Epithelial cell of proximal tubule (primary cell): ENCODE measurements at regions not wholly inside any gene's neighbourhood (a gene's known extent, or its start where the extent isn't known, plus 50 kb on each side); places are given as distances from the start of the nearest gene placed in this dataset.
"Not testable (repeated sequence)": the region's sequence is repeated elsewhere in the genome, so short reads cannot be mapped to it uniquely, and the experiment has no call there.

Experiments
- DNase-seq: peaks from one replicate; pipeline ENCODE4 v3.0.0-alpha.2; 2011; ENCODE audit warnings: low read depth
- H3K4me3 ChIP-seq: 2 replicates; pipeline ENCODE4 v1.5.1; 2011; ENCODE audit warnings: low read depth, mild to moderate bottlenecking, low read length
- TF ChIP-seq, protein P1 (sequence below): conservative IDR thresholded peaks from 2 replicates; pipeline ENCODE4 v1.5.1; 2012; ENCODE audit warnings: low read depth, mild to moderate bottlenecking, low read length

- DNase-seq, result no peak
- H3K4me3 ChIP-seq, result no peak overlapping the region
- TF ChIP-seq, protein P1, sequence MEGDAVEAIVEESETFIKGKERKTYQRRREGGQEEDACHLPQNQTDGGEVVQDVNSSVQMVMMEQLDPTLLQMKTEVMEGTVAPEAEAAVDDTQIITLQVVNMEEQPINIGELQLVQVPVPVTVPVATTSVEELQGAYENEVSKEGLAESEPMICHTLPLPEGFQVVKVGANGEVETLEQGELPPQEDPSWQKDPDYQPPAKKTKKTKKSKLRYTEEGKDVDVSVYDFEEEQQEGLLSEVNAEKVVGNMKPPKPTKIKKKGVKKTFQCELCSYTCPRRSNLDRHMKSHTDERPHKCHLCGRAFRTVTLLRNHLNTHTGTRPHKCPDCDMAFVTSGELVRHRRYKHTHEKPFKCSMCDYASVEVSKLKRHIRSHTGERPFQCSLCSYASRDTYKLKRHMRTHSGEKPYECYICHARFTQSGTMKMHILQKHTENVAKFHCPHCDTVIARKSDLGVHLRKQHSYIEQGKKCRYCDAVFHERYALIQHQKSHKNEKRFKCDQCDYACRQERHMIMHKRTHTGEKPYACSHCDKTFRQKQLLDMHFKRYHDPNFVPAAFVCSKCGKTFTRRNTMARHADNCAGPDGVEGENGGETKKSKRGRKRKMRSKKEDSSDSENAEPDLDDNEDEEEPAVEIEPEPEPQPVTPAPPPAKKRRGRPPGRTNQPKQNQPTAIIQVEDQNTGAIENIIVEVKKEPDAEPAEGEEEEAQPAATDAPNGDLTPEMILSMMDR, result no peak
Observed at GRCh38 chr14:83894568-83894967, 1635.4 kb upstream of the FLRT2 start.

- not testable (repeated sequence) for DNase-seq, H3K4me3 ChIP-seq
Observed at GRCh38 chr14:83898558-83898957, 1631.4 kb upstream of the FLRT2 start.

DNA sequence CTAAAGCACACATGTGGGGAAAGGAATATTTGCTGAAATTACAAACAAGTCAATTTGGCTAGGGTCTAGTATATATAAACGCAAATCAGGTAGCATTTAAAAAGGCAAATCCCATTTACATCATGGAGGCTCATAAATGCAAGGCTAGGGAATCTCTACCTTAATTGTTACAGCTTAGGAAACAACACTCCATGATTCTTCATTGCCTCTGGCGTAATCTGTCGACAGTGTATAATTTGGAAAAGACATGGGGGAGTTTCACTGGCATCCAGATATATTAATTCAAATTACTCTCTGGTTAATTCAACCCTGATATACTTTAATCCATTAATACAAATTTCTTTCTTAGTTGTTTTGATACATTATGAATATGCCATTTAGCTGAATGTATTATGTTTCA is 1630.2 kb upstream of the FLRT2 start:
- DNase-seq, result no peak
- TF ChIP-seq, protein P1, result no peak
- no peak overlapping the region for H3K4me3 ChIP-seq

DNA sequence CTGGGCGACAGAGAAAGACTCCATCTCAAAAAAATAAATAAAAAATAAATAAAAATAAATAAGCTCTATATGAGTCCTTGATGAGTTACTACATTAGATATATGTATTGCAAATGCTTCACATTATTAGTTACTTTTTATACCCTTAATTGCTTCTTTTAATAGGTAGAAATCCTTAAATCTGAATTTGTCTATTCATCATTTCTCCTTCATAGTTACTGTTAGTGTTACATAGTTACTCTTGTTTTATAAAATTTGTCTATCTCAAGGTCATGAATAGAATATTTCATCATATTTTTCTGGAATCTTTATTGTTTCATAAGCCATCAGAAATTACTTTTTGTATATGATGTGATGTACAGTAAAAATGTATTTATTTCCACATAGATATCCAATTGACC is 1624.8 kb upstream of the FLRT2 start:
- H3K4me3 ChIP-seq, result no peak overlapping the region
- DNase-seq, result no peak
- TF ChIP-seq, protein P1, result no peak

DNA sequence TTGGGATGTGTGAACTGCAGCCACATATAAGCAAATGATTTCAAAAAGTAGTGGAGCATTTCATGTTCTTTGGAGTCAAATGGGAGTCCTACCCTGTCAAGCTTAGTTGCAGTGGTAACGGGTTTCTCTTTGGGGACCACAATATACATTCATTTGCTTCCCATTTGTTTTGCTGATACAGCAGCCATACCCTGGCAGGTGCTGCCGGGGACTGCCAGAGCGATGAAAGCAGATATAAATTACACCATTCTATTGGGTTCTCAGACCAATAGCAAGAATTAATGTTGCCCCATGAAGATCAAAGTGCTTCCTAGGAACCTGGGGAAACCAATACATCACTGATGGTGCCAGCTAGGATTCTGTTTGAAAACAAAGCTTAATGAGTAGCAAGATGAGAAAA is 1621.5 kb upstream of the FLRT2 start:
- TF ChIP-seq, protein P1, result no peak
- H3K4me3 ChIP-seq, result no peak overlapping the region
- no peak for DNase-seq

DNA sequence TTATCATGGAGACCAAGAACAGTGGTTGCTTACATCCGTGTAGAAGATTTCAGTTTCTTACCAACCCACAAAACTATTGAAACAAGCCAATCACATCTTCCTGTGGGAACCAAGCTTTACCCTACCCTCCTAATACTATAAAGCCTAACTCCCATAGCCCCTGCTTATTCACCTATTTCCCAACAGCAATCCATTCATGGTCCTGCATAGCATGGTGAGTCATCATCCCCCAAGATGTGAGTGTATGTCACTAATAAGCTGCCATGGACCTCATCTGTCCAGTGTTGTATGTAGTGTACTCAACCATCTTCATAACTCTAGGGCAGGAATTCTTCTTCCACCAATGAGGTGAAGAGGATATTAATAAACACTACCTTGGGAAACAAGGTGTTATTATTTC is 1620.4 kb upstream of the FLRT2 start:
- H3K4me3 ChIP-seq, result no peak overlapping the region
- DNase-seq, result no peak
- TF ChIP-seq, protein P1, result no peak

DNA sequence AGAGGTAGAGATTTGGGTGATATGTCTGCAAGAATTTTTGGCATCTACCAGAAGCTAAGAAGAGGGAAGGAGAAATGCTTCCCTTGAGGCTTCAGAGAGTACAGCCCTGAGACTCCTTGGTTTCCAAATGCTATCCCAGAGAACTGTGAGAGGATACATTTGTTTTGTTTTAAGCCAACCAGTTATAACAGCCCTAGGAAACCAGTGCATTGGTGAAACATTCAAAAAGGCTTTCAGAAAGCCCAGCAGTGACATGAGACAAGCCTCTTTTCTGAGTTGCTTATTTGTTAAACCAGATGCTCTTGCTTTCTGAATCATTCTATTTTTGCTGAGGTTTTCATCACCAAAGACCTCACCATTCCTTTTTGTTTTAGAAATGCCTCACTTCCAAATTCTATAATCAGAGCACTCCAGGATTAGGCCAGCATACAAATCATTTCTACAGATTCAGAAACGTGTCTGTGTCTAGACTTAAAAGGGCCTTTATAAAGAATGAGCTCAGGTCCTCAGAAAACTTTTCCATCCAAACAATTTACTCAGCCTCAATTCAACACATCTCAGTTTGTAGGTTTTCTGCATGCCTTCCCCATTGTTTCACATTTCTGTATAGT is 1617.8 kb upstream of the FLRT2 start:
- TF ChIP-seq, protein P1, result no peak
- no peak overlapping the region for H3K4me3 ChIP-seq
- no peak for DNase-seq

DNA sequence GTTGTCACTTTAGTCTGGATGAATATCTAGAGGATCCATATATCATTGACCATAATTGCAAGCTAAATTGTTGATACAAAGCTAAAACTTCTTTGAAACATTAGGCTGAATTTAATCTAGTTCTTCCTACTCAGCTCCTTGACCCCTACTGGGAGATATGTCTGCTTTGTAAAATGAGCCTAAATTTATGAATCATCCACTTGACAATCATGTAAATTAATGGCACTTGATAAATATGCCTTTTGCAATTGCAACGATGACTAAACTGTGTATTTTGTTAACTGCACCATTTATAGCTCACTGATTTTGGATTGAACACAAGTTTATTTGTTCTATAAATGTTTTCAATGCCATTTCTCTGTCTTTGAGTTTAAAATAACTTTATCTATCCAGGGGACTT is 1616.5 kb upstream of the FLRT2 start:
- H3K4me3 ChIP-seq, result no peak overlapping the region
- no peak for DNase-seq
- TF ChIP-seq, protein P1, result no peak
